OCI-LY3 (cell line): ENCODE measurements at regions not wholly inside any gene's neighbourhood (a gene's known extent, or its start where the extent isn't known, plus 50 kb on each side); places are given as distances from the start of the nearest gene placed in this dataset.

Experiments used
- H2AFZ ChIP-seq: fragments of 200-600, 300-600 bp; shearing (Covaris generic); 2 replicates; pipeline ENCODE4 v1.6.0; 2014; ENCODE audit warnings: antibody characterized with exemption, low read depth, low read length
- H3K27ac ChIP-seq: fragments of 200-600, 300-600 bp; sonication (generic); 2 replicates; pipeline ENCODE4 v1.5.1; 2014; ENCODE audit warnings: mild to moderate bottlenecking, low read length, moderate library complexity, mixed read lengths
- H3K27me3 ChIP-seq: fragments of 200-600, 300-600 bp; sonication (generic); 2 replicates; pipeline ENCODE4 v1.6.1; 2014; ENCODE audit warnings: low read depth, low read length, mixed read lengths
- H3K36me3 ChIP-seq: fragments of 200-600, 300-600 bp; sonication (generic); replicated peaks from 2 replicates; pipeline ENCODE3; 2014; ENCODE audit warnings: low read depth, low read length, mixed read lengths
- H3K4me1 ChIP-seq: fragments of 300-600, 200-600 bp; sonication (generic); 2 replicates; pipeline ENCODE4 v1.6.1; 2014; ENCODE audit warnings: low read length, mixed read lengths
- H3K4me2 ChIP-seq: fragments of 200-600, 300-600 bp; sonication (generic); 2 replicates; pipeline ENCODE4 v1.6.1; 2014; ENCODE audit warnings: low read length, mixed read lengths
- H3K4me3 ChIP-seq: fragments of 300-600, 200-600 bp; sonication (generic); 2 replicates; pipeline ENCODE4 v1.5.1; 2014; ENCODE audit warnings: antibody characterized with exemption, mild to moderate bottlenecking, low read length, moderate library complexity
- H3K79me2 ChIP-seq: fragments of 300-600, 200-600 bp; shearing (Covaris generic); 2 replicates; pipeline ENCODE4 v1.6.1; 2014; ENCODE audit warnings: mild to moderate bottlenecking, low read length, mixed read lengths
- H3K9ac ChIP-seq: fragments of 300-600, 200-600 bp; shearing (Covaris generic); 2 replicates; pipeline ENCODE4 v1.6.0; 2014; ENCODE audit warnings: mild to moderate bottlenecking, low read length, moderate library complexity
- H3K9me3 ChIP-seq: fragments of 200-600, 300-600 bp; shearing (Covaris generic); 2 replicates; pipeline ENCODE4 v1.6.1; 2014; ENCODE audit warnings: low read length, mixed read lengths; ENCODE audit not compliant: insufficient read depth
- H4K20me1 ChIP-seq: fragments of 200-600, 300-600 bp; sonication (generic); 2 replicates; pipeline ENCODE4 v1.6.1; 2016; ENCODE audit warnings: low read length, mixed read lengths; ENCODE audit not compliant: insufficient read depth
- CTCF ChIP-seq: fragments of 200-600, 300-600 bp; sonication (generic); IDR thresholded peaks from 2 replicates; pipeline ENCODE4 v1.5.1; 2014; ENCODE audit warnings: antibody characterized with exemption, low read length, low read depth
- EZH2phosphoT487 ChIP-seq: fragments of 200-600 bp; shearing (Covaris generic); IDR thresholded peaks from 2 replicates; pipeline ENCODE4 v1.6.1; 2018; ENCODE audit warnings: antibody characterized with exemption, mixed run types, low read depth

- H3K4me3 ChIP-seq = no peak overlapping the region
- no peaks in the 10 kb centered on the region for H3K4me1 ChIP-seq
- no peak overlapping the region for H3K9ac ChIP-seq
- H4K20me1 ChIP-seq = no peaks in the 10 kb centered on the region
- H3K27me3 ChIP-seq = no peaks in the 10 kb centered on the region
- H3K79me2 ChIP-seq = no peaks in the 10 kb centered on the region
- H2AFZ ChIP-seq = no peak overlapping the region
- no peaks in the 10 kb centered on the region for H3K9me3 ChIP-seq
- H3K27ac ChIP-seq = no peak overlapping the region
- H3K4me2 ChIP-seq = no peak overlapping the region
- H3K36me3 ChIP-seq = no peaks in the 10 kb centered on the region
- TF ChIP-seq CTCF (no peak), EZH2phosphoT487 (no peak)
These were observed 1041.8 kb downstream of the GATA3 start for GRCh38 chr10:9096288-9096687.

GRCh38 chr10:9097206-9097990 is 1042.9 kb downstream of the GATA3 start:
- no peak overlapping the region for H2AFZ ChIP-seq
- H3K9me3 ChIP-seq = no peaks in the 10 kb centered on the region
- no peak overlapping the region for H3K4me2 ChIP-seq
- H4K20me1 ChIP-seq = no peaks in the 10 kb centered on the region
- H3K27me3 ChIP-seq = no peaks in the 10 kb centered on the region
- H3K79me2 ChIP-seq = no peaks in the 10 kb centered on the region
- H3K4me1 ChIP-seq = no peaks in the 10 kb centered on the region
- H3K27ac ChIP-seq = no peak overlapping the region
- H3K36me3 ChIP-seq = no peaks in the 10 kb centered on the region
- no peak overlapping the region for H3K4me3 ChIP-seq
- H3K9ac ChIP-seq = no peak overlapping the region
- TF ChIP-seq EZH2phosphoT487 = no peak
- TF ChIP-seq CTCF = no peak

GRCh38 chr10:9097991-9098306 is 1043.5 kb downstream of the GATA3 start:
- Histone ChIP-seq H3K27ac (no peak overlapping the region), H4K20me1 (no peaks in the 10 kb centered on the region), H3K79me2 (no peaks in the 10 kb centered on the region), H3K9ac (no peak overlapping the region), H3K4me1 (no peaks in the 10 kb centered on the region), H3K4me2 (no peak overlapping the region), H2AFZ (no peak overlapping the region), H3K27me3 (no peaks in the 10 kb centered on the region), H3K36me3 (no peaks in the 10 kb centered on the region), H3K9me3 (no peaks in the 10 kb centered on the region), H3K4me3 (no peak overlapping the region)
- TF ChIP-seq CTCF (no peak), EZH2phosphoT487 (no peak)

GRCh38 chr10:9102026-9102425 is 1047.5 kb downstream of the GATA3 start:
- H3K9me3 ChIP-seq = no peaks in the 10 kb centered on the region
- H2AFZ ChIP-seq = no peak overlapping the region
- no peaks in the 10 kb centered on the region for H4K20me1 ChIP-seq
- no peaks in the 10 kb centered on the region for H3K79me2 ChIP-seq
- H3K4me1 ChIP-seq = no peaks in the 10 kb centered on the region
- no peak overlapping the region for H3K9ac ChIP-seq
- no peak for TF ChIP-seq EZH2phosphoT487
- no peak for TF ChIP-seq CTCF
- H3K4me3 ChIP-seq = no peak overlapping the region
- no peak overlapping the region for H3K4me2 ChIP-seq
- H3K27me3 ChIP-seq = no peaks in the 10 kb centered on the region
- no peak overlapping the region for H3K27ac ChIP-seq
- H3K36me3 ChIP-seq = no peaks in the 10 kb centered on the region
